22Rv1 (cell line): ENCODE measurements at regions not wholly inside any gene's neighbourhood (a gene's known extent, or its start where the extent isn't known, plus 50 kb on each side); places are given as distances from the start of the nearest gene placed in this dataset.

Experiments
- ZFX ChIP-seq: fragments of 450-650 bp; IDR thresholded peaks from 2 replicates; pipeline ENCODE4 v1.6.1; 2017; ENCODE audit warnings: antibody characterized with exemption, borderline replicate concordance
- TF ChIP-seq, protein P1 (sequence below): fragments of 450-650 bp; IDR thresholded peaks from 2 replicates; pipeline ENCODE4 v1.5.1; 2017; ENCODE audit warnings: mild to moderate bottlenecking

- TF ChIP-seq, protein P1, sequence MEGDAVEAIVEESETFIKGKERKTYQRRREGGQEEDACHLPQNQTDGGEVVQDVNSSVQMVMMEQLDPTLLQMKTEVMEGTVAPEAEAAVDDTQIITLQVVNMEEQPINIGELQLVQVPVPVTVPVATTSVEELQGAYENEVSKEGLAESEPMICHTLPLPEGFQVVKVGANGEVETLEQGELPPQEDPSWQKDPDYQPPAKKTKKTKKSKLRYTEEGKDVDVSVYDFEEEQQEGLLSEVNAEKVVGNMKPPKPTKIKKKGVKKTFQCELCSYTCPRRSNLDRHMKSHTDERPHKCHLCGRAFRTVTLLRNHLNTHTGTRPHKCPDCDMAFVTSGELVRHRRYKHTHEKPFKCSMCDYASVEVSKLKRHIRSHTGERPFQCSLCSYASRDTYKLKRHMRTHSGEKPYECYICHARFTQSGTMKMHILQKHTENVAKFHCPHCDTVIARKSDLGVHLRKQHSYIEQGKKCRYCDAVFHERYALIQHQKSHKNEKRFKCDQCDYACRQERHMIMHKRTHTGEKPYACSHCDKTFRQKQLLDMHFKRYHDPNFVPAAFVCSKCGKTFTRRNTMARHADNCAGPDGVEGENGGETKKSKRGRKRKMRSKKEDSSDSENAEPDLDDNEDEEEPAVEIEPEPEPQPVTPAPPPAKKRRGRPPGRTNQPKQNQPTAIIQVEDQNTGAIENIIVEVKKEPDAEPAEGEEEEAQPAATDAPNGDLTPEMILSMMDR: no peak
- TF ChIP-seq ZFX: no peak
These were observed 482.6 kb downstream of the TSN start for GRCh38 chr2:122238006-122238559.
